HG03460 (cell line): ENCODE measurements at regions not wholly inside any gene's neighbourhood (a gene's known extent, or its start where the extent isn't known, plus 50 kb on each side); places are given as distances from the start of the nearest gene placed in this dataset.

Source experiments
- ATAC-seq: cut with Tn5 transposase; IDR thresholded peaks from one replicate; pipeline ENCODE4 v1.9.1; 2021; ENCODE audit not compliant: unreplicated experiment

- no peak for ATAC-seq
Measured at GRCh38 chr5:67434466-67434865, 237.9 kb upstream of the CD180 start.

GRCh38 chr5:67432606-67433005 is 236.0 kb upstream of the CD180 start:
- no peak for ATAC-seq

- no peak for ATAC-seq
Measured at GRCh38 chr5:67431191-67431590, 234.6 kb upstream of the CD180 start.

GRCh38 chr5:67427850-67428298 is 231.3 kb upstream of the CD180 start:
- ATAC-seq: no peak

GRCh38 chr5:67426961-67427849 is 230.6 kb upstream of the CD180 start:
- no peak for ATAC-seq

- no peak for ATAC-seq
Measured at GRCh38 chr5:67425514-67425913, 228.9 kb upstream of the CD180 start.

- no peak for ATAC-seq
Measured at GRCh38 chr5:67417839-67418238, 221.2 kb upstream of the CD180 start.

- no peak for ATAC-seq
Measured at GRCh38 chr5:67416986-67417385, 220.4 kb upstream of the CD180 start.

- ATAC-seq: peak; percentile 49
Measured at GRCh38 chr5:67416133-67416937, 219.7 kb upstream of the CD180 start.

GRCh38 chr5:67414712-67415111 is 218.1 kb upstream of the CD180 start:
- no peak for ATAC-seq

- no peak for ATAC-seq
Measured at GRCh38 chr5:67413721-67414120, 217.1 kb upstream of the CD180 start.

- ATAC-seq: no peak
Measured at GRCh38 chr5:67409126-67409777, 212.7 kb upstream of the CD180 start.

GRCh38 chr5:67407979-67408378 is 211.4 kb upstream of the CD180 start:
- no peak for ATAC-seq

GRCh38 chr5:67405755-67406154 is 209.2 kb upstream of the CD180 start:
- no peak for ATAC-seq

GRCh38 chr5:67405101-67405364 is 208.4 kb upstream of the CD180 start:
- no peak for ATAC-seq

GRCh38 chr5:67404256-67405100 is 207.9 kb upstream of the CD180 start:
- no peak for ATAC-seq

GRCh38 chr5:67402526-67402925 is 205.9 kb upstream of the CD180 start:
- no peak for ATAC-seq

- no peak for ATAC-seq
Measured at GRCh38 chr5:67401172-67401571, 204.6 kb upstream of the CD180 start.

- ATAC-seq: no peak
Measured at GRCh38 chr5:67400752-67401151, 204.2 kb upstream of the CD180 start.

GRCh38 chr5:67395790-67396418 is 199.3 kb upstream of the CD180 start:
- ATAC-seq: no peak
